ENCODE measurements at regions not wholly inside any gene's neighbourhood (a gene's known extent, or its start where the extent isn't known, plus 50 kb on each side); places are given as distances from the start of the nearest gene placed in this dataset.

DNA sequence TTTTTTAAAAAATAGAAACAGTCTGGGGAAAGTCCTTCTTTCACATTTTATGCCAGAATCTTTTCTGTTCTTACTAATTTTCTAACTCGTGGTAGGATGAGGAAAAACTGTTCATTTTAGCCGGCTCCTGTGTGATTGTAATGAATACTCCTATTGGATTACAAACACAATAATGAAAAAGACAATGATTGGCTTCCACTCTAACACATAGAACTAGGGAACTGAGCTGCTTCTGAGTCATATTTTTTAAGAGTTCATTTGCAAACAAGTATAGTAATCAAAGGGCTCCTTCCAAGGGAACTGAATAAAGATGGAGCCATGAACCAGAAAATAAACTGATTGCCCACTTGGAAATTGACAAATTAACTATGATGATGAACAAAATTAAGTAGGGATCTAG is 265.3 kb upstream of the TCF21 start:
- no peak overlapping the region for H3K27ac ChIP-seq (ENCODE audit: insufficient read depth, low read length)
- DNase-seq (ENCODE audit: low read depth in 2 of 2): no peak

DNA sequence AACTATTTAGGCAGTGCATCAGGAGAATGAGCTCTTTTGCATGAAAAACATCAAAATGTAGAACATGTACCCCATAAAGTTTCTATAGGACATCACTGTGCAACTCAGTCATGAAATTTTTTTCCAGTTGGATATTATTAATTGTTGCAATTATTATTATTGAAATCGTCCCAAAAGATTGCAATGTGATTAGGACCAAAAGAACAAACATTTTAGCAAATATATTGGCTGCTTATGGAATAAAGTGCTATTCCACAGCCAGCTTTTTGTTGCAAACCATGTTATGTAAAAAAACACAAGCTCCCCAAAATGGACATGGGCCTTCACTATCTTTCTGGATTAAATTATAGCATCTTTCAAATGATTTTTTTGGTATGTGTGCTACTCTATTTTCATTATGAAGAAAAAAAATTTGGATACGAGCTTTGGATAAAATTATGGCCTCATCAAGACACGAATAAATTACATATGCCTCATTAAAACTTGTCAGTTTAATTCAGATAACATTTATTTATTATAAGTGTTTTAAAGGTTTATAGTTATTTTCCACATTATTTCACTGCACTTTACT is 262.7 kb upstream of the TCF21 start:
- DNase-seq (ENCODE audit: low read depth in 2 of 2): no peak
- H3K4me1 ChIP-seq (ENCODE audit: control insufficient read depth, extremely low read depth, insufficient read depth, low read length): peaks cover 4% of the 10 kb centered on the region
- H2AFZ ChIP-seq (ENCODE audit: low read length): no peak overlapping the region
- H3K9me3 ChIP-seq (ENCODE audit: control insufficient read depth, insufficient read depth, low read depth, low read length): no peaks in the 10 kb centered on the region
- H3K4me3 ChIP-seq (replicated peaks in 1 of 4; ENCODE audit: control extremely low read depth in 1 of 4, insufficient read depth in 1 of 4, low read depth in 3 of 4, low read length in 4 of 4): no peak overlapping the region
- H4K20me1 ChIP-seq (ENCODE audit: control insufficient read depth, extremely low read depth, insufficient read depth, low read length): no peaks in the 10 kb centered on the region
- H3K79me2 ChIP-seq (ENCODE audit: control insufficient read depth, insufficient read depth, low read length): no peaks in the 10 kb centered on the region
- H3K27me3 ChIP-seq (ENCODE audit: control insufficient read depth, insufficient read depth, low read length): no peaks in the 10 kb centered on the region
- TF ChIP-seq, protein P1, sequence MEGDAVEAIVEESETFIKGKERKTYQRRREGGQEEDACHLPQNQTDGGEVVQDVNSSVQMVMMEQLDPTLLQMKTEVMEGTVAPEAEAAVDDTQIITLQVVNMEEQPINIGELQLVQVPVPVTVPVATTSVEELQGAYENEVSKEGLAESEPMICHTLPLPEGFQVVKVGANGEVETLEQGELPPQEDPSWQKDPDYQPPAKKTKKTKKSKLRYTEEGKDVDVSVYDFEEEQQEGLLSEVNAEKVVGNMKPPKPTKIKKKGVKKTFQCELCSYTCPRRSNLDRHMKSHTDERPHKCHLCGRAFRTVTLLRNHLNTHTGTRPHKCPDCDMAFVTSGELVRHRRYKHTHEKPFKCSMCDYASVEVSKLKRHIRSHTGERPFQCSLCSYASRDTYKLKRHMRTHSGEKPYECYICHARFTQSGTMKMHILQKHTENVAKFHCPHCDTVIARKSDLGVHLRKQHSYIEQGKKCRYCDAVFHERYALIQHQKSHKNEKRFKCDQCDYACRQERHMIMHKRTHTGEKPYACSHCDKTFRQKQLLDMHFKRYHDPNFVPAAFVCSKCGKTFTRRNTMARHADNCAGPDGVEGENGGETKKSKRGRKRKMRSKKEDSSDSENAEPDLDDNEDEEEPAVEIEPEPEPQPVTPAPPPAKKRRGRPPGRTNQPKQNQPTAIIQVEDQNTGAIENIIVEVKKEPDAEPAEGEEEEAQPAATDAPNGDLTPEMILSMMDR (conservative IDR thresholded peaks at IDR 0.05 in 1 of 2, IDR thresholded peaks at IDR 0.05 in 1 of 2; ENCODE audit: low read depth in 1 of 2, low read length in 2 of 2): no peak
- no peak for TF ChIP-seq EZH2 (IDR thresholded peaks at IDR 0.05; ENCODE audit: low read length, missing control alignments)
- no peak overlapping the region for H3K9ac ChIP-seq (ENCODE audit: insufficient read depth, low read length)
- H3K4me2 ChIP-seq (ENCODE audit: extremely low read depth, insufficient read depth, low read length): no peak overlapping the region
- H3K27ac ChIP-seq (ENCODE audit: insufficient read depth, low read length): no peak overlapping the region
- H3K36me3 ChIP-seq (ENCODE audit: control insufficient read depth, insufficient read depth, low read length): no peaks in the 10 kb centered on the region

More for the DNA sequence above, 265.3 kb upstream of the TCF21 start:
- no peak overlapping the region for H3K4me2 ChIP-seq (ENCODE audit: extremely low read depth, insufficient read depth, low read length)
- H2AFZ ChIP-seq (ENCODE audit: low read length): no peak overlapping the region
- H3K9ac ChIP-seq (ENCODE audit: insufficient read depth, low read length): no peak overlapping the region
- no peaks in the 10 kb centered on the region for H3K27me3 ChIP-seq (ENCODE audit: control insufficient read depth, insufficient read depth, low read length)
- TF ChIP-seq, protein P1 (conservative IDR thresholded peaks at IDR 0.05 in 1 of 2, IDR thresholded peaks at IDR 0.05 in 1 of 2; ENCODE audit: low read depth in 1 of 2, low read length in 2 of 2): no peak
- no peak for TF ChIP-seq EZH2 (IDR thresholded peaks at IDR 0.05; ENCODE audit: low read length, missing control alignments)
- peaks cover 2% of the 10 kb centered on the region for H3K4me1 ChIP-seq (ENCODE audit: control insufficient read depth, extremely low read depth, insufficient read depth, low read length)
- H4K20me1 ChIP-seq (ENCODE audit: control insufficient read depth, extremely low read depth, insufficient read depth, low read length): no peaks in the 10 kb centered on the region
- H3K36me3 ChIP-seq (ENCODE audit: control insufficient read depth, insufficient read depth, low read length): no peaks in the 10 kb centered on the region
- H3K9me3 ChIP-seq (ENCODE audit: control insufficient read depth, insufficient read depth, low read depth, low read length): no peaks in the 10 kb centered on the region
- no peaks in the 10 kb centered on the region for H3K79me2 ChIP-seq (ENCODE audit: control insufficient read depth, insufficient read depth, low read length)
- no peak overlapping the region for H3K4me3 ChIP-seq (replicated peaks in 1 of 4; ENCODE audit: control extremely low read depth in 1 of 4, insufficient read depth in 1 of 4, low read depth in 3 of 4, low read length in 4 of 4)

DNA sequence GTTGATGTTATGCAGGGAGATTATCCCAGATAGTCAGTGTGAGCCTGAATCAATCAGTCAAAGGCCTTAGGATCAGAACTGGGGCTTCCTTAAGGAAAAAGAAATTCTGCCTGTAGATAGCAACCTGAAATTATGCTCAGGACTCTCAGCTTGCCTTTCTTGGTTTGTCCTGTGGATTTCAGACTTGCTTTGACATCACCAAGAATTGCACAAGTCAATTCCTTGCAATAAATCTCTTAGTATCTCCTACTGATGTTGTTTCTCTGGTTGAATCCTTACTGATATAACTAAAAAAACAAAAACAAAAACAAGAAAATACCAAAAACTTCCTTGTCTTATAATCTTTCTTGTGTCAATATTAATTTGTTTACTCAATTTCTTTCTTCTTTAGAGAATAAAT is 258.9 kb upstream of the TCF21 start:
- TF ChIP-seq, protein P1 (conservative IDR thresholded peaks at IDR 0.05 in 1 of 2, IDR thresholded peaks at IDR 0.05 in 1 of 2; ENCODE audit: low read depth in 1 of 2, low read length in 2 of 2): no peak
- TF ChIP-seq EZH2 (IDR thresholded peaks at IDR 0.05; ENCODE audit: low read length, missing control alignments): no peak
- Histone ChIP-seq H2AFZ (ENCODE audit: low read length) (no peak overlapping the region), H3K27ac (ENCODE audit: insufficient read depth, low read length) (no peak overlapping the region), H4K20me1 (ENCODE audit: control insufficient read depth, extremely low read depth, insufficient read depth, low read length) (no peaks in the 10 kb centered on the region), H3K79me2 (ENCODE audit: control insufficient read depth, insufficient read depth, low read length) (no peaks in the 10 kb centered on the region), H3K9ac (ENCODE audit: insufficient read depth, low read length) (no peak overlapping the region), H3K36me3 (ENCODE audit: control insufficient read depth, insufficient read depth, low read length) (no peaks in the 10 kb centered on the region), H3K4me1 (ENCODE audit: control insufficient read depth, extremely low read depth, insufficient read depth, low read length) (peaks cover 13% of the 10 kb centered on the region), H3K4me2 (ENCODE audit: extremely low read depth, insufficient read depth, low read length) (no peak overlapping the region), H3K4me3 (replicated peaks in 1 of 4; ENCODE audit: control extremely low read depth in 1 of 4, insufficient read depth in 1 of 4, low read depth in 3 of 4, low read length in 4 of 4) (no peak overlapping the region), H3K27me3 (ENCODE audit: control insufficient read depth, insufficient read depth, low read length) (no peaks in the 10 kb centered on the region), H3K9me3 (ENCODE audit: control insufficient read depth, insufficient read depth, low read depth, low read length) (no peaks in the 10 kb centered on the region)
- DNase-seq (ENCODE audit: low read depth in 2 of 2): no peak

All from fibroblast of lung (primary cell).